ENCODE measurements at regions not wholly inside any gene's neighbourhood (a gene's known extent, or its start where the extent isn't known, plus 50 kb on each side); places are given as distances from the start of the nearest gene placed in this dataset.

- intact Hi-C loops (cut with micrococcal nuclease) = no loop called here
- BruUV-seq (replicated peaks) = no TSS peak
- POLR2A ChIA-PET = no interaction called here
- Mint-ChIP-seq H3K4me3 (ENCODE audit: unreplicated experiment) (no peak overlapping the region), H3K9me3 (ENCODE audit: unreplicated experiment) (no peaks in the 10 kb centered on the region), H3K27ac (ENCODE audit: low read depth, unreplicated experiment) (no peak overlapping the region), H3K27me3 (ENCODE audit: insufficient read depth, unreplicated experiment) (no peaks in the 10 kb centered on the region), H3K36me3 (ENCODE audit: insufficient read depth, unreplicated experiment) (no peaks in the 10 kb centered on the region), H3K4me1 (ENCODE audit: insufficient read depth, unreplicated experiment) (no peaks in the 10 kb centered on the region)
- CTCF ChIA-PET = no interaction called here
- no peak for TF ChIP-seq CTCF (IDR thresholded peaks at IDR 0.05; ENCODE audit: unreplicated experiment)
- DNase-seq (ENCODE audit: unreplicated experiment) = no peak
Measured at GRCh38 chr3:28114893-28115292, 126.5 kb upstream of the CMC1 start.

- Mint-ChIP-seq H3K4me3 (ENCODE audit: unreplicated experiment) (no peak overlapping the region), H3K27ac (ENCODE audit: low read depth, unreplicated experiment) (no peak overlapping the region), H3K27me3 (ENCODE audit: insufficient read depth, unreplicated experiment) (no peaks in the 10 kb centered on the region), H3K36me3 (ENCODE audit: insufficient read depth, unreplicated experiment) (no peaks in the 10 kb centered on the region), H3K9me3 (ENCODE audit: unreplicated experiment) (no peaks in the 10 kb centered on the region), H3K4me1 (ENCODE audit: insufficient read depth, unreplicated experiment) (no peaks in the 10 kb centered on the region)
- no TSS peak for BruUV-seq (replicated peaks)
- intact Hi-C loops (cut with micrococcal nuclease) = no loop called here
- no peak for TF ChIP-seq CTCF (IDR thresholded peaks at IDR 0.05; ENCODE audit: unreplicated experiment)
- POLR2A ChIA-PET = interaction anchor here (0.7 kb wide), 1 partner anchor 15 kb away, joined by 3 read pairs; no protein-coding TSS in a partner anchor
- CTCF ChIA-PET = no interaction called here
- DNase-seq (ENCODE audit: unreplicated experiment) = no peak
Measured at GRCh38 chr3:28115316-28115715, 126.1 kb upstream of the CMC1 start.

- Mint-ChIP-seq H3K27me3 (ENCODE audit: insufficient read depth, unreplicated experiment) (no peaks in the 10 kb centered on the region), H3K9me3 (ENCODE audit: unreplicated experiment) (no peaks in the 10 kb centered on the region), H3K4me3 (ENCODE audit: unreplicated experiment) (no peak overlapping the region), H3K4me1 (ENCODE audit: insufficient read depth, unreplicated experiment) (peaks cover 5% of the 10 kb centered on the region), H3K27ac (ENCODE audit: low read depth, unreplicated experiment) (no peak overlapping the region), H3K36me3 (ENCODE audit: insufficient read depth, unreplicated experiment) (no peaks in the 10 kb centered on the region)
- intact Hi-C loops (cut with micrococcal nuclease) = no loop called here
- no TSS peak for BruUV-seq (replicated peaks)
- TF ChIP-seq CTCF (IDR thresholded peaks at IDR 0.05; ENCODE audit: unreplicated experiment) = no peak
- ChIA-PET CTCF (no interaction called here), POLR2A (interaction anchor here (1.6 kb wide), 1 partner anchor 11 kb away, joined by 4 read pairs; no protein-coding TSS in a partner anchor)
- no peak for DNase-seq (ENCODE audit: unreplicated experiment)
Measured at GRCh38 chr3:28117598-28117997, 123.8 kb upstream of the CMC1 start.

- POLR2A ChIA-PET = interaction anchor here (1.3 to 1.6 kb wide), 2 partner anchors 11 to 12 kb away, joined by 3 to 4 read pairs; no protein-coding TSS in a partner anchor
- CTCF ChIA-PET = no interaction called here
- no peak overlapping the region for H3K4me3 Mint-ChIP-seq (ENCODE audit: unreplicated experiment)
- no TSS peak for BruUV-seq (replicated peaks)
- H3K36me3 Mint-ChIP-seq (ENCODE audit: insufficient read depth, unreplicated experiment) = no peaks in the 10 kb centered on the region
- TF ChIP-seq CTCF (IDR thresholded peaks at IDR 0.05; ENCODE audit: unreplicated experiment) = no peak
- no peak overlapping the region for H3K27ac Mint-ChIP-seq (ENCODE audit: low read depth, unreplicated experiment)
- peaks cover 5% of the 10 kb centered on the region for H3K4me1 Mint-ChIP-seq (ENCODE audit: insufficient read depth, unreplicated experiment)
- intact Hi-C loops (cut with micrococcal nuclease) = no loop called here
- H3K9me3 Mint-ChIP-seq (ENCODE audit: unreplicated experiment) = no peaks in the 10 kb centered on the region
- H3K27me3 Mint-ChIP-seq (ENCODE audit: insufficient read depth, unreplicated experiment) = no peaks in the 10 kb centered on the region
- no peak for DNase-seq (ENCODE audit: unreplicated experiment)
Measured at GRCh38 chr3:28118087-28118486, 123.3 kb upstream of the CMC1 start.
